Urothelium cell line (cell line): ENCODE measurements at regions not wholly inside any gene's neighbourhood (a gene's known extent, or its start where the extent isn't known, plus 50 kb on each side); places are given as distances from the start of the nearest gene placed in this dataset.
"Not testable (repeated sequence)": the region's sequence is repeated elsewhere in the genome, so short reads cannot be mapped to it uniquely, and the experiment has no call there.

Experiments used
- DNase-seq: peaks from one replicate; pipeline ENCODE4 v3.0.0; 2011; ENCODE audit warnings: low spot score, mixed read lengths
- FAIRE-seq: peaks from 2 replicates; lab custom pipeline; 2011; peaks lifted over from hg19 to GRCh38; lab: Jason Lieb, UNC

DNA sequence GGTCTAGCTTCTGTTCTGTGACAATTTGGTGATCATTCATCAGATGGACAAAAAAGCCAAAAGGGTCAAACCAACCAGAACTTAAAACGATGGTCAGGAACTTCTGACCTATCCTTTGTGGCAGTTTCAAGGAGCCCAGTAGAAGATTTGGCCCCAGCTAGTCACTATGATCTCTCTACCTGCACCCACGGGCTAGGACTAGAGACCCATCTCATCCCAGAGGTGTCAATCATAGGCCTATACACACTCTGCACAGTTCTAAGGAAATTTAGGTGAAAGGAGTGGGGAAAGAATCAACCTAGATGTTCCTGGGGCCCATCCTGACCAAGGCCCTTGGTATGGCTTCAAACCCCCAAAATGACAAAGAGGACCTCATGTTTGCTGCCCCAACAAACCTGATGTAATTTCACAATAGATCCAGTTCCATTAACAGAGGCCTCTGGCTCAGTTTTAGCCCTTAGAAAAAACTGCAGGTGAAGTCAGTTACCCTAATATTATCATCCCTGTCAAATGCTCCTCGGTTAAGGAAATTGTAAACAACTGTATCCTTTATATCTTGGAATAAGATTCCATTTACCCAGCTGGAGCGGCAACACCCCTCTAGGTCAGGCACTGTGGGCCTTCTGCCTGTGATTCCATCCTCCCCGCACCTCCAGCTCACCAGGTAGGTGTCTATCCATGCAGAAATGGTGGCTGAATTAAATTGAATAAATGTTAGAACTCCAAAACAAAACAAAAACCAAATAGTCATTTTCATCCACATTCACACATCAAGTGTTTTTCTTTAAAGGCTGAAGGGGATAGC, 138.7 kb downstream of the ENC1 start:
- FAIRE-seq = no peak
- no peak for DNase-seq

DNA sequence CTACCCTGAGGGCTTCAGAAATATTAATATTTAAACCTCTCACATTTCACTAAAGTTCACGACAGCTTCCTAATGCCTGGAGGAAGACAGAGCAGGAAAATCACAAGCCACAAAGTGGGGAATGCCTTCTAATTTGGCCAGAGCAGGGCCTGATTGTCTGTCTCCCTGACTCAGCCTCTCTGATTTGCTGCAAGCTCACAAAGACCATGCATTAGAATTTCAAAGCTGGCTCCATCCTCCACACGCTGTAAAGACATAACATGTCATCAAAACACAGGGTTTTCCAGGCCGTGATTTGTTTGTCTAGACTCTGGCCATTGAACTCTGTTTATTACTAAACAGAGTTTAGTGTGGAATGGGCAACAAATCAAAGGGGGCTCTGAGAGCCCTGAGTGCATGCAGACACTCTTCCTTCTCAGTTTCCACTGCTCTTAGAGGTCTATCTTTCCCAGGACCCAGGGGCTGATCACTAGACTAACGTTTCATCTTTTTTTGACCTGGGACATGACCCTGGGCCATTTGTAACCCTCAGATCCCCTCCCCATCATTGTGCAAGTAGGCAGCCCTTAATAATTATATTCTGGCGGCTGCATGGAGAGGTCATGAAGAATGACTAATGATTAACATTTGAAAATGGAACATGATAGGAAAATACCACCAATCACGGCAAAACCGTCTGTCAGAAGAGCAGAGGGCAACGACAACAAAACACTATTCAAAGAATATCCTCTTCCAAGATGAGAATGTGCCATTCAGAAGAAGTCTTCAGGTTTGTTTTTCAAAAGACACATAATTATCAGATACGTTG, 140.2 kb downstream of the ENC1 start:
- FAIRE-seq (no peak), DNase-seq (no peak)

DNA sequence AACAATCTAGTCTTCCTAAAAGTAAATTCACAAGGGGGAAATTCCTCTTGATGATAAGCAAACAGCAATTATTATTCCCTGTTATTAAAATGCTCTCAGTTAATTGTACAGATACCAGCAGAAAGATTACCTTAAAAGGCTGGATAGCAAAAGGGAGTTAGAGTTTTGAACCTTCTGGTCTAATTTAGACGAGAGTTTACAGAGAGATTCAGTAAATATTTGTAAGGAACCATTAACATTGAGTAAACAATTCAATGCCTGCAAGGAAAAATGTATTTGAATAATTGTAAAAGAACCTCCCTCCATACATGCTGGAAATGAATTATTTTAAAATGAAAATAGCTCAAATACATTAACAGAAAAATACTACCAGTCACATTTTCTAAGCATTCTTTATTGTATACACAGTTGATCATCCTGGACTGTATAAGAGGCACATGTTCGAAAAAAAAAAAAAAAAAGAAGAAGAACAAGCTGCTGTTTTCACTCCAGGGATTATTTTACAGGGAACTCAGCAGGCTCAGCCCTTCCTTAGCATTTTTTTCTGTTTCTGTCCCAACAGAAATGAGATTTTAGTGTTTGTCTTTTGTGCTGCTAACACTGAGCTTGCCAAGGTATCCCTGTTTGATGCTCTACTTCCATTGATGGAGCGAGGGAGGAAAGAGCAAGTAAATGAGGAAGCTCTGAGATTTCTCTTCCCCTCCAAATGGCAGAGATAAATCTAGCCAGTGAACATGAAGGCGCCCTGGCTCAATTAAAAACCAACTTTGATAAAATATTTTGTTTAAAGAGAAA, 141.1 kb downstream of the ENC1 start:
- FAIRE-seq = no peak
- DNase-seq = no peak

DNA sequence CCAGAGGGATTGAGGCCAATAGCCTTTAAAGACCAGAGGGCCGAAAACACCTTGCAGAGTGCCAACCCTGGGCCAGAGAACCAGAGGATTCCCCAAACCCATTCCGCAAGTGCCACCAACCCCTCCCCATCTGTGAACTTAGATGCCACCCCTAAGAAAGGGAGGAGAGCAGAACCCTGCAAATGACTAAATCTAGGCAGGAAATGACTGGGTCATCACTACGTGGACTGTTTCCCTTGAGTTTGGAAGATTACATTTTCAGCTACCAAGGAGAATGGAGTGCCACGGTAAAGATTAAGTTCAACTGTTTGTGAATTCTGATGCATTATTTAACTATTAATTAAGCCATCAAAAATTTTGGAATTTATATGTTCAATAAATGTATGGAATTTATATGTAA, 142.8 kb downstream of the ENC1 start:
- DNase-seq (no peak), FAIRE-seq (no peak)

DNA sequence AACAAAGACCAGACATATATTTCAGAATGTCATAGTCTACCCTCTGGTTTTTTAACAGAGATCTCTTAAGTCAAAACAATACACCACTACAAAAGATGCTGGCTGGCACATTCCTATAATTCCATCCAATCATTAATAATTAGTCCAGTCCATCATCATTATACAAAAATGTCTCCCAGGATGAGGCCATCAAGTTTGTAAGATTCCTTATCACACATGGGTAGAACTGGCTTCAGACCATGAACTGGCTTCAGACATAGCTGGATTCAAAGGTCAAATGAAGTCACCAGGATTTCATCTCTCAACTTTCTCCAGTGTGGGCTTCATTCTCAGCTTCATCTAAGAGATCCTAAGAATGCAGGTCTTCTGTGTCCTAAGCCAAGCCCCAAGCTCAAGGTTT, 147.1 kb downstream of the ENC1 start:
- FAIRE-seq (no peak), DNase-seq (no peak)

DNA sequence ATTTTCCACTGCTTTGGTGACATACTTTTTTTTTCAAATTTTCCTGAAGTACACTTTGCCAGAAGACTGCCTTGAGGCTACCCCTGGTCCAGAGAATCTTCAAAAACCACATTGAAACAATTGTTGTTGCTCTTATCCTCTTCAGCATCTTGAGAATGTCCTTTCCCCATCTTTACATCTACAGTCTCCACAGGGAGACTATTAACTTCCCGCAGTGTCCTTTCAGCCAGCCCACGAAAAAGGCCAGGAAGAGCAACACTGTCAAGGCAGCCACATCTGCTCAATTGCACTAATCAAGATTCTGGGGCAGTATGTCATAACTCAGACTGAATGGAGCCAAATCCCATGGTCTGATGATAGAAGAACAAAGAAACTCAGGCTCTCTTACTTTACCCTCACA, 148.3 kb downstream of the ENC1 start:
- no peak for FAIRE-seq
- DNase-seq = no peak

DNA sequence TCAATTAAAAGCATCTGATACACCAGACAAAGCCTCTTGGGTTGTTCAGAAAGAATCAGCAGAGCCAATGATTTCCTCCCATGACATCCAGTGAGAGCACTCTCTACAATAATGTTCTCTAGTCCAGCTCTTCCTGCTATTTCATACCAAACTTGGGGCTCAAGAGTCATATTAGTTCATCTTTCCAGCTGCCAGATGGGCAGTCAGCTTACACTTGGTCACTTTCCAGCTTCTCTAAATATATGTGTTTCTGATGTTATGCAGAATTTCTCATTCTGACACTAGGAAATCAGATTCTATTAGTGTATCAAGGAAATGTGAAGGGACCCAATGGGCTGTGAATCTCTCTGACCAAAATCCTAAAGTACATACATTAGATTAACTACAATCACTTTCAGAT, 148.9 kb downstream of the ENC1 start:
- DNase-seq = no peak
- FAIRE-seq = no peak

DNA sequence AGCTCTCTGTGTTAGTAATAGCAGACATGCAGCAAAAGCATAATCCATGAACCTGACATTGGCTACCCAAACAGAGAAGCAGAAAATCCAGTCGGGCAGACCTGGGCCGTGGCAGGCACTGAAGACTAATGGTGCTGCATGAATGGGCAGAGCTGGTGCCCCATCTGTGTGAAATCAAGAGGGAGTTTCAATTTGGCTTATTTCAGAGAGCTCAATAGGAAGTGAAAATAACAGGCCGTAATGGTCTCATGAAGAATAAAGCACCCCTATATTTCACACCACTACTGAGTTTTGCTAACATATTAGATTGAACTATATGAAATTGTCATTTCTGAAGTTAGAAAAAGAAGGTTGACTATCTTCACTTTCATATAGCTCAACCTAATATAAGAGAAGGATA, 149.7 kb downstream of the ENC1 start:
- DNase-seq (no peak), FAIRE-seq (no peak)

DNA sequence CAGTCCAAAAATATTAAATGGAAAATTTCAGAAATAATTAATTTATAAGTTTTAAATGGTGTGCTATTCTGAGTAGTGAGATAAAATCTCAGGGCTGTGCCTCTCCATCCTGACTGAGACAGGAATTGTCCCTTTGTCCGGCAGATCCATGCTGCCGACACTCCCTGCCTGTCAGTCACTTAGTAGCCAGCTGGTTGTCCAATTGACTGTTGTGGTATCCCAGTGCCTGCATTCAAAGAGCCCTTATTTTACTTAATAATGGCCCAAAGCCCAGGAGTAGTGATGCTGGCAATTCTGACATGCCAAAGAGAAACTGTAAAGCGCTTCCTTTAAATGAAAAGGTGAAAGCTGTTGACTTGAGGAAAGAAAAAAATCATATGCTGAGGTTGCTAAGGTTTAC, 157.5 kb downstream of the ENC1 start:
- no peak for DNase-seq
- no peak for FAIRE-seq

DNA sequence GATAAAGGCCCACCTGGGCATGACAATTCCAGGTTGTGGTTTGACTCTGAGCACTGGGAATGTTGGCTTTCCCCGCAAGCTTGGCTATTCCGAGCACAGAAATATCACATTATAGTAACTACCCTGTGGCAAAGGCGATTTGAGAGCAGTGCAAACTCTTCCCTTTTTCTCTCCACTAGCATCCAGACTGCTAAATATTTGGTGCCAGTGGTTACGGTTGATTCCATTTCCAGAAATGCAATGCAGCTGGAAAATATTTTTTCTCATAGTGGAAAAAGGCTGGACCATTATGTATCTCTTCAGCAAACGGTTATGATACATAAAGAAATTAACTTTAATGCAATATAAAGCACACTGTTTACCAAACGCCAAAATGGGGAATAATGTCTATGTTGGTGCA, 158.0 kb downstream of the ENC1 start:
- DNase-seq = no peak
- no peak for FAIRE-seq

DNA sequence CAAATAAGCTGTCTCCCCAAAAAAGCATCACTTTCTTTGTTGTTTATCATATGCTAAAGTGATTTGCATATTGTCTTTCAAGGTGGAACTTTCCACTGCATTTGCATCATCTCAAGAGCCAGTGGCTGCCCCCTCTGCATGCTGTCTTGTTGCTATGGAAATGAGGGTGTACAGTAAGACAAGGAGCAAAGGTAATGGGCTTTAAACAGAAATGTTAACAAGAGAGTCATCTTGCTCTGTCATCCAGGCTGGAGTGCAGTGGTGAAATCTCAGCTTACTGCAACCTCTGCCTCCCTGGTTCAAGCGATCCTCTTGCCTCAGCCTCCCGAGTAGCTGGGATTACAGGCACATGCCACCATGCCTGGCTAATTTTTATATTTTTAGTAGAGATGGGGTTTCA, 159.2 kb downstream of the ENC1 start:
- DNase-seq, FAIRE-seq: not testable (repeated sequence)

DNA sequence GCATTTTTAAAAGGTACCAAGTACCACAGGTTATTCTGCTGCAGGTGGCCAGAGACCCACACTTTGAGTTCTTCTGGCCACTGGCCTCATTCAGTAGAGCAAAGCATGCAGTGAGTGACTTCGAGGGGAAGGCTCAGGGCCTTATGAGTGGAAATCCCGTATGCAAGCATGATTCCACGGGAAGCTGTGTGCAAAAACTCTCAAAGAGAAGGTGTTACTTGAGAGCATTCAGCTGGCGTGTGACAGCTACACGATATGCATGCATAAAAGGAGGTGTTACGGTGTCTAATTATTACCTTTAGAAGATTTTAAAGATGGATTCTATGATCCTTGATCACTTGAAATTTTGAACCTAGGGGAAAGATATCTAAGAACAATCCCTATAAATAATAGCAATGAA, 160.3 kb downstream of the ENC1 start:
- no peak for DNase-seq
- FAIRE-seq = no peak

DNA sequence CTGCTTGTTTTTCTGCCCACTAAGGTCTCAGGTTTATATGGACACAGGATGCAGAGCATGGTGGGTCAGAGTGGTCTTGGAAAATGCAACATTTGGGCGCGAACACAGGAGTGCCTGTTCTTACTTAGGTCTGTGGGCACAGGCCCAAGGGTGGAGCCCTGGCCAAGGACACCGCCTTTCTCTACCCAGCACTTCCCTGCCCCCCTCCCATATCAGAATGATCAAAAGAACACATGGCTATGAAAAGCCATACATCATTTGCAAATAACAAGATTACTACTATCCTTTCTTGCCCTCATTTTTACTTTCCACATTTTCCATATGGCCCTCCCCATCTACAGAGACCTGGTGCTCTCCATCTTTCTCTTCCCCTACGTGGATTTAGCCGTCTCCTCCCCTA, 162.2 kb downstream of the ENC1 start:
- DNase-seq (no peak), FAIRE-seq (no peak)

DNA sequence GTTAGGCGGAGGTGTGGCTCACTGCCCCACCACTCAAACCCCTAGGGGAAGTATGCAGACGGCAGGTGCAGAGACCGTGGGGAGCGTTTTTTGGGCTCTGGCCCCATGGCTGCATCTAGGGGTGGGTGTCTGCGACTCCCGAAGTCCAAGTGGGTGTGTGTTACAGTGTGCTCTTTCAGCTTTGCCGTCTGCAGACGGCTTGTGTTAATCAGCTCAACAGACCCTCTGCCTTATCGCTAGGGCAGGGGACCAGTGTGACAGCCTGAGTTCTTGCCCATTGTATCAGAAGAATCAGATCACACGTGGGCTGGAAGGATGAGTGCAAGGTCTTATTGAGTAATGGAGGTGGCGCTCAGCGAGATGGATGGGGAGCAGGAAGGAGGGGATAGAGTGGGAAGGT, 162.8 kb downstream of the ENC1 start:
- FAIRE-seq = no peak
- no peak for DNase-seq

DNA sequence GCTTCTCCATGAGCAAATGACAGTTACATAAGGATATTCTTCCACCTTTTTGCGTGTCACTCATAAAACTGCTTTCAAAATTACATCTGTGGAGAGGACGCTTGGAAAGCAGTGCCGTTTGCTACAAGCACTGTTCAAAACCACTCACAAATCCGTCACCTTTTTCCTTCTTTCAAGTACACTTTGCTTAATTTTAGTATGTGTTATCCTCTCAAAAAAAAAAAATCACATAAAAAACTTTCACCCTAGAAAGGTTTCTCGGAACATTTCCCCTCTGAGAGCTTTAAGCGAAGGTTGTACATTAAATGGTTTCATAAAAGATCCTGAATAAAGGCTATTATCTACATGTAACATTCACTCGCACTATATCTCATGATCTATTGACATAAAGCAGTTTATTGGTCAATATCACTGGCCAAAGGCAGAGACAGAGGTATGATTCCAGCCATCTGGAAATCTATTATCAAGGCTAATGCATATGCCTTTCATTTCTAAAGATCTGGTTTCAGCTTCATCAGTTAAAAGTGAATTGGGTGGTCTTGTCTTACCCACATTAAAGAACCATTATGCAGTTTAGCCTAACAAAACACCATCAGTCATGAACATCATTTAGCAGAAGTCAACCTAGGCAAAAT, 163.6 kb downstream of the ENC1 start:
- FAIRE-seq (no peak), DNase-seq (no peak)

DNA sequence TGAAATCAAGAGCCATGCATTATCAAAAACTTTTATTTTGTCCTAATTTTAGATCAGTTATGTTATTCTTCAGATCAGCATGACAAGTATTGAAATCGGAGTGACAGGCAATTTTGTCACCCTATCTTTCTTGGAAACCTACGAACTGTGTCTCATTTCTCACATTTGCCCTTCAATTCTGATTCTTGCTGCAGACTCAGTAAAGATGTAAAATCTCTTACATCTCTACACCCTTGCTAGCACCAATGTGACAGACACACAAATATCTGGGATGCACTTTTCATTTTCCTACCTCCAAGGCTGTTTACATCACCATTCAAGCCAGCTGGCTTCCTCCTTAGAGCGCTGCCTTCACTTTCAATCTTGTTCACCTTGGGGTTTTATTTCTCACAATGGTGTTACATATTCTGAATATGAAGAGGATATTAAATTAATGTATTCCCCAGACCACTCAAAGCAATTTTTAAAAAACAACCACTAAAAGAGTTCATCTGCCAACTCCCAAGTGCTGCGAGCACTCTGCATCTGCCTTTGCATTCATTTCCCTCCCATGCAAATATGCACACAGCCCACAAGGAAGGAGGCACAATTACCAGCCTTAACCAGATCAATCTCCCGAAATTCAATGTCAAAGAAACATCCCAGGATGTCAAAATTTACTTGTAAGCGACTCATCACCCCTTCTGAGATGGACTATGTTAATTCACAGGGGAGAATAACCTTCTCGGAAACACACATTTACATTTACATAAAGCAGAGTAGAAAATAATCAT, 164.3 kb downstream of the ENC1 start:
- FAIRE-seq (no peak), DNase-seq (no peak)

DNA sequence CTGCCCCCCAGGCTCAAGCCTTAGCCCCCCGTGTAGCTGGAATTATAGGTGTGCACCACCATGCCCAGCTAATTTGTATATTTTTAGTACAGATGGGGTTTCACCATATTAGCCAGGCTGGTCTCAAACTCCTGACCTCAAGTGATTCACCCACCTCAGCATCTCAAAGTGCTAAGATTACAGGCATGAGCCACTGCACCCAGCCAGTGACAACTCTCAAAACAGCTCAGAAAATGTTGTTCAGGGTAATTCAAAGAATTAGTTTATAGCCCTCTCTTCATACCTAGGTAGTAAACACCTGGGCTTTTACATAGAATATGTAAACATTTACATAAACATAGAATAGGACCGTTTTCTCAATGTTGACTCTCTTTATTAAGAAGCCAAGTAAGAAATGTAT, 168.7 kb downstream of the ENC1 start:
- DNase-seq (no peak), FAIRE-seq (no peak)

DNA sequence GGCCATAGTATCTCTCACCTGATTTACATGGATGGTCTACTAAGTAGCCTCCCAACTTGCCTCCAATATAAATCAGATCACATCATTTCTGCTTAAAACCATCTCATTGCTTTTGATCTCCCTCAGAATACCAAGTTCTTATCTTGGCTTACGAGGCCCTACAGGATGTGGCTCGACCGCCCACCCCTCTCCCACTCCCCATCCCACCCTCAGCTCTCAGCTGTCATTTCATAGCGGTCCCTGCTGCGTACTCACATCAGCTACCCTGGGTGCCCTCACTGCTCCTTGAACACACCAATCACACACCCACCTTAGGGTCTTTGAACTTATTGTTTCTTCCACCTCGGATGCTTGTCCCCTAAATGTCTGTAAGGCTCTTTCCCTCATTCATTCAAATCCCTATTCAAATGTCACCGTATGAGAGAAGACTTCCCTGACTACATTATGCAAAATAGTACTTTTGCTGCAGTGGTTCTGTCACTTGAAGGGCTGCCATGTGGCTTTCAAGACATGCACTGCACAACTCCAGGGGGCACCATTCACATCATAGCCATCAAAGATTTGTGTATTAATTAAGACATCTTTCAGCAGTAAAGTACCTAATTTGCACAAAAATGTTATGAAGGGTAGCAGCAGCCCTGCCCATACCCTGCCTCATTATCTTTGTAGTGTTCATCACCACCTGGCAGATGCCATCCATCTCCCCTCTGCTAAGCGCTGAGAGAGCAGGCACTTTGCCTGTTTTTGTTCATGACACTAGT, 171.1 kb downstream of the ENC1 start:
- DNase-seq = no peak
- no peak for FAIRE-seq

DNA sequence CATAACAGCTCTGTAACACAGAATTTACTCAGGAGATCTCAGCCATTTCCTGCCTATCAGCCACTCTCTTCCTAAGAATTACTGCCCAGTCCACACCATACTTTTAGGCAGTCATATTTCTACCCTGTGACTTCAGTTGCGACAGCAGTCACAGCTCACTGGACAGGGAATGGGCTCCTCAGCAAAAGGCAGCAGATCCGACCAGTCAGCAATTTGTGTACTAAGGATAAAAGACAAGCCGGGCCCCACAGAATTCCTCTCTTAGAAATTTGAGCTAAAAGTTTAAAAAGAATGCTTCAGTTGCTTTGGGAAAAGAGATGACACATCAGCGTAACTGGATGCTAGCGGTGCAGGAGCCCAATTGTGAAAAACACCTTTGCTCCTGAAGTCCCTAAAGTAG, 172.1 kb downstream of the ENC1 start:
- FAIRE-seq = no peak
- no peak for DNase-seq

DNA sequence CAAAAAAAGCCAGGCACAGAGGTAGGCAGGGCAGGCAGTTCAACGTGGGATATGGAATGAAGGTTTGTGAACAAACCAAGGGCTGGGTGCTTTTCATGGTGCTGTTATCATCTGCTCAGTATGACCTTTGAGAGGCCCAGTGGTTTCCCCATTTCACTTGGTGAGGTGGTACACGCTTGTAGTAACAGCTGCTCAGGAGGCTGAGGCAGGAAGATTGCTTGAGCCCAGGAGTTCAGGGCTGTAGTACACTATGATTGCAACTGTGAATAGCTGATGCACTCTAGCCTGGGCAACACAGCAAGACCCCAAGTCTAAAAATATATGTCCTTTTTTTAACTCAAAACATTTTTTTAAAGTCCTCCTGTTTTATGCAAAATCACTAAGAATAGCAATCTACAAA, 174.8 kb downstream of the ENC1 start:
- DNase-seq (no peak), FAIRE-seq (no peak)
